Neural cell (in vitro differentiated cells): ENCODE measurements at regions not wholly inside any gene's neighbourhood (a gene's known extent, or its start where the extent isn't known, plus 50 kb on each side); places are given as distances from the start of the nearest gene placed in this dataset.

ENCODE experiments used
- H2AFZ ChIP-seq: fragments of 200-600, 300-800 bp; sonication (generic), shearing (Covaris generic); 2 replicates; pipeline ENCODE4 v1.6.0; 2014; ENCODE audit warnings: low read depth, mild to moderate bottlenecking, antibody characterized with exemption, low read length, moderate library complexity
- H3F3A ChIP-seq: fragments of 200-600 bp; shearing (Covaris generic); 2 replicates; pipeline ENCODE4 v1.6.1; 2016; ENCODE audit warnings: mild to moderate bottlenecking, moderate library complexity, mixed read lengths, antibody characterized with exemption, low read length; ENCODE audit not compliant: insufficient read depth, poor library complexity, severe bottlenecking
- H3K27ac ChIP-seq: fragments of 200-600, 300-800 bp; sonication (generic), shearing (Covaris generic); 2 replicates; pipeline ENCODE4 v1.5.1; 2014; ENCODE audit warnings: mild to moderate bottlenecking, low read length, moderate library complexity
- H3K27me3 ChIP-seq: fragments of 300-800, 200-600 bp; sonication (generic), shearing (Covaris generic); 2 replicates; pipeline ENCODE4 v1.6.0; 2014; ENCODE audit warnings: mild to moderate bottlenecking, low read depth, low read length, moderate library complexity; ENCODE audit not compliant: insufficient read depth
- H3K36me3 ChIP-seq: fragments of 300-800, 200-600 bp; sonication (generic), shearing (Covaris generic); 2 replicates; pipeline ENCODE4 v1.5.1; 2014; ENCODE audit warnings: mild to moderate bottlenecking, antibody characterized with exemption, low read length, moderate library complexity; ENCODE audit not compliant: insufficient read depth
- H3K4me2 ChIP-seq: fragments of 300-800, 200-600 bp; sonication (generic), shearing (Covaris generic); 2 replicates; pipeline ENCODE4 v1.6.0; 2014; ENCODE audit warnings: mild to moderate bottlenecking, low read length
- H3K4me3 ChIP-seq: fragments of 300-800, 200-600 bp; sonication (generic), shearing (Covaris generic); 2 replicates; pipeline ENCODE4 v1.5.1; 2014; ENCODE audit warnings: mild to moderate bottlenecking, low read length, moderate library complexity
- H3K79me2 ChIP-seq: fragments of 200-600 bp; shearing (Covaris generic); replicated peaks from 2 replicates; pipeline ENCODE4 v1.6.0; 2014; ENCODE audit warnings: mild to moderate bottlenecking, low read length, moderate library complexity; ENCODE audit not compliant: insufficient read depth
- H3K9ac ChIP-seq: fragments of 300-800, 200-600 bp; sonication (generic), shearing (Covaris generic); 2 replicates; pipeline ENCODE4 v1.6.1; 2016; ENCODE audit warnings: mild to moderate bottlenecking, low read length, mixed read lengths
- H3K9me2 ChIP-seq: fragments of 200-600 bp; shearing (Covaris generic); 2 replicates; pipeline ENCODE4 v1.6.1; 2016; ENCODE audit warnings: mild to moderate bottlenecking, low read length, mixed read lengths; ENCODE audit not compliant: insufficient read depth
- H3K9me3 ChIP-seq: fragments of 200-600, 300-800 bp; sonication (generic), shearing (Covaris generic); 2 replicates; pipeline ENCODE4 v1.6.1; 2016; ENCODE audit warnings: mild to moderate bottlenecking, mixed run types, low read length, moderate library complexity, mixed read lengths
- H4K20me1 ChIP-seq: fragments of 200-600 bp; shearing (Covaris generic); 2 replicates; pipeline ENCODE4 v1.6.1; 2016; ENCODE audit warnings: mild to moderate bottlenecking, mixed run types; ENCODE audit not compliant: insufficient read depth
- EP300 ChIP-seq: fragments of 450-650 bp; conservative IDR thresholded peaks from 2 replicates; pipeline ENCODE4 v1.6.1; 2014; ENCODE audit warnings: antibody characterized with exemption, mild to moderate bottlenecking, moderate library complexity; ENCODE audit not compliant: poor library complexity, severe bottlenecking
- EZH2 ChIP-seq: fragments of 200-600, 300-800 bp; shearing (Covaris generic), sonication (generic); IDR thresholded peaks from 2 replicates; pipeline ENCODE4 v1.6.1; 2014; ENCODE audit warnings: antibody characterized with exemption, low read length, borderline replicate concordance, mild to moderate bottlenecking; ENCODE audit not compliant: insufficient read depth, poor library complexity, severe bottlenecking
- MXI1 ChIP-seq: fragments of 450-650 bp; conservative IDR thresholded peaks from 2 replicates; pipeline ENCODE4 v1.6.1; 2014; ENCODE audit warnings: antibody characterized with exemption, mild to moderate bottlenecking; ENCODE audit not compliant: poor library complexity, severe bottlenecking
- POLR2AphosphoS5 ChIP-seq: IDR thresholded peaks from 2 replicates; pipeline ENCODE4 v1.6.1; 2012
- RAD21 ChIP-seq: fragments of 450-650 bp; conservative IDR thresholded peaks from 2 replicates; pipeline ENCODE4 v1.6.1; 2014; ENCODE audit warnings: antibody characterized with exemption, mild to moderate bottlenecking, moderate library complexity
- SMC3 ChIP-seq: fragments of 450-650 bp; conservative IDR thresholded peaks from 2 replicates; pipeline ENCODE4 v1.6.1; 2014; ENCODE audit warnings: antibody characterized with exemption, mild to moderate bottlenecking, moderate library complexity; ENCODE audit not compliant: poor library complexity
- TAF1 ChIP-seq: IDR thresholded peaks from 2 replicates; pipeline ENCODE4 v1.6.1; 2012; ENCODE audit warnings: low read depth
- TF ChIP-seq, protein P1 (sequence below): IDR thresholded peaks from 2 replicates; pipeline ENCODE4 v1.6.1; 2012; ENCODE audit warnings: borderline replicate concordance
- TF ChIP-seq, protein P2 (sequence below): fragments of 450-650 bp; IDR thresholded peaks from 2 replicates; pipeline ENCODE4 v1.5.1; 2014; ENCODE audit warnings: antibody characterized with exemption, mild to moderate bottlenecking, moderate library complexity; ENCODE audit not compliant: poor library complexity, severe bottlenecking

DNA sequence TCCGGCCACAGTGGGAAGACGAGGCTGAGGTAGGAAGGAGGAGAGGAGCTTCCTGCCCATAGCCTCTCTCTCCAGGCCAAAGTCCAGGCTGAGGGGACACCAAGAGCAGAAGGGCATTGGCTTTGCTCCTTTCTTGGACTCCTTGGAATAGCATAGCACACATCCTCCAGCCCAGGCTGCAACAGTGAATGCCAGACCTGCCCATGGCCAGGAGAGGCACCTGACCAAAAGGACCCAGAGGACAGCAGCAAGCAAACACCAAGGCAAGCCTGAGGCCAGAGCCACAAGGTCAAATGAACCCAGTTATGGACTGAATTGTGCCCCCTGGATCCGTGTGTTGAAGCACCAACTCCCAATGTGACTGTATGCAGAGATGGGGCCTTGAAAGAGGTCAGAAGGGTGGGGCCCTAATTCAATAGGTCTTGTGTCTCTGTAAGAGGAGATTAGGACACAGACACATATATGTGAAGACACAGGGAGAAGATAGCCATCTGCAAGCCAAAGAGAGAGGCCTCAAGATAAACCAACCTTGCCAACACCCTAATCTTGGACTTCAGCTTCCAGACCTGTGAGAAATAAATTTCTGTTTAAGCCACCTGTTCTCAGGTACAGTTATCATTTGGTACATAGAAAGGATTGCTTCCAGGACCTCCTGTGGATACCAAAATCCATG, 126.5 kb upstream of the NXT1 start:
- TF ChIP-seq EZH2 (no peak), POLR2AphosphoS5 (no peak), EP300 (no peak), MXI1 (no peak), RAD21 (no peak), TAF1 (no peak), SMC3 (no peak)
- TF ChIP-seq, protein P1, sequence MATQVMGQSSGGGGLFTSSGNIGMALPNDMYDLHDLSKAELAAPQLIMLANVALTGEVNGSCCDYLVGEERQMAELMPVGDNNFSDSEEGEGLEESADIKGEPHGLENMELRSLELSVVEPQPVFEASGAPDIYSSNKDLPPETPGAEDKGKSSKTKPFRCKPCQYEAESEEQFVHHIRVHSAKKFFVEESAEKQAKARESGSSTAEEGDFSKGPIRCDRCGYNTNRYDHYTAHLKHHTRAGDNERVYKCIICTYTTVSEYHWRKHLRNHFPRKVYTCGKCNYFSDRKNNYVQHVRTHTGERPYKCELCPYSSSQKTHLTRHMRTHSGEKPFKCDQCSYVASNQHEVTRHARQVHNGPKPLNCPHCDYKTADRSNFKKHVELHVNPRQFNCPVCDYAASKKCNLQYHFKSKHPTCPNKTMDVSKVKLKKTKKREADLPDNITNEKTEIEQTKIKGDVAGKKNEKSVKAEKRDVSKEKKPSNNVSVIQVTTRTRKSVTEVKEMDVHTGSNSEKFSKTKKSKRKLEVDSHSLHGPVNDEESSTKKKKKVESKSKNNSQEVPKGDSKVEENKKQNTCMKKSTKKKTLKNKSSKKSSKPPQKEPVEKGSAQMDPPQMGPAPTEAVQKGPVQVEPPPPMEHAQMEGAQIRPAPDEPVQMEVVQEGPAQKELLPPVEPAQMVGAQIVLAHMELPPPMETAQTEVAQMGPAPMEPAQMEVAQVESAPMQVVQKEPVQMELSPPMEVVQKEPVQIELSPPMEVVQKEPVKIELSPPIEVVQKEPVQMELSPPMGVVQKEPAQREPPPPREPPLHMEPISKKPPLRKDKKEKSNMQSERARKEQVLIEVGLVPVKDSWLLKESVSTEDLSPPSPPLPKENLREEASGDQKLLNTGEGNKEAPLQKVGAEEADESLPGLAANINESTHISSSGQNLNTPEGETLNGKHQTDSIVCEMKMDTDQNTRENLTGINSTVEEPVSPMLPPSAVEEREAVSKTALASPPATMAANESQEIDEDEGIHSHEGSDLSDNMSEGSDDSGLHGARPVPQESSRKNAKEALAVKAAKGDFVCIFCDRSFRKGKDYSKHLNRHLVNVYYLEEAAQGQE: no peak
- TF ChIP-seq, protein P2, sequence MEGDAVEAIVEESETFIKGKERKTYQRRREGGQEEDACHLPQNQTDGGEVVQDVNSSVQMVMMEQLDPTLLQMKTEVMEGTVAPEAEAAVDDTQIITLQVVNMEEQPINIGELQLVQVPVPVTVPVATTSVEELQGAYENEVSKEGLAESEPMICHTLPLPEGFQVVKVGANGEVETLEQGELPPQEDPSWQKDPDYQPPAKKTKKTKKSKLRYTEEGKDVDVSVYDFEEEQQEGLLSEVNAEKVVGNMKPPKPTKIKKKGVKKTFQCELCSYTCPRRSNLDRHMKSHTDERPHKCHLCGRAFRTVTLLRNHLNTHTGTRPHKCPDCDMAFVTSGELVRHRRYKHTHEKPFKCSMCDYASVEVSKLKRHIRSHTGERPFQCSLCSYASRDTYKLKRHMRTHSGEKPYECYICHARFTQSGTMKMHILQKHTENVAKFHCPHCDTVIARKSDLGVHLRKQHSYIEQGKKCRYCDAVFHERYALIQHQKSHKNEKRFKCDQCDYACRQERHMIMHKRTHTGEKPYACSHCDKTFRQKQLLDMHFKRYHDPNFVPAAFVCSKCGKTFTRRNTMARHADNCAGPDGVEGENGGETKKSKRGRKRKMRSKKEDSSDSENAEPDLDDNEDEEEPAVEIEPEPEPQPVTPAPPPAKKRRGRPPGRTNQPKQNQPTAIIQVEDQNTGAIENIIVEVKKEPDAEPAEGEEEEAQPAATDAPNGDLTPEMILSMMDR: no peak
- no peaks in the 10 kb centered on the region for H3K9me2 ChIP-seq
- no peaks in the 10 kb centered on the region for H3K36me3 ChIP-seq
- no peak overlapping the region for H2AFZ ChIP-seq
- no peaks in the 10 kb centered on the region for H3K79me2 ChIP-seq
- no peaks in the 10 kb centered on the region for H3K27me3 ChIP-seq
- H3K9ac ChIP-seq: no peak overlapping the region
- no peaks in the 10 kb centered on the region for H3K9me3 ChIP-seq
- H3F3A ChIP-seq: no peaks in the 10 kb centered on the region
- H3K4me2 ChIP-seq: no peak overlapping the region
- H4K20me1 ChIP-seq: no peaks in the 10 kb centered on the region
- no peak overlapping the region for H3K27ac ChIP-seq
- no peak overlapping the region for H3K4me3 ChIP-seq

DNA sequence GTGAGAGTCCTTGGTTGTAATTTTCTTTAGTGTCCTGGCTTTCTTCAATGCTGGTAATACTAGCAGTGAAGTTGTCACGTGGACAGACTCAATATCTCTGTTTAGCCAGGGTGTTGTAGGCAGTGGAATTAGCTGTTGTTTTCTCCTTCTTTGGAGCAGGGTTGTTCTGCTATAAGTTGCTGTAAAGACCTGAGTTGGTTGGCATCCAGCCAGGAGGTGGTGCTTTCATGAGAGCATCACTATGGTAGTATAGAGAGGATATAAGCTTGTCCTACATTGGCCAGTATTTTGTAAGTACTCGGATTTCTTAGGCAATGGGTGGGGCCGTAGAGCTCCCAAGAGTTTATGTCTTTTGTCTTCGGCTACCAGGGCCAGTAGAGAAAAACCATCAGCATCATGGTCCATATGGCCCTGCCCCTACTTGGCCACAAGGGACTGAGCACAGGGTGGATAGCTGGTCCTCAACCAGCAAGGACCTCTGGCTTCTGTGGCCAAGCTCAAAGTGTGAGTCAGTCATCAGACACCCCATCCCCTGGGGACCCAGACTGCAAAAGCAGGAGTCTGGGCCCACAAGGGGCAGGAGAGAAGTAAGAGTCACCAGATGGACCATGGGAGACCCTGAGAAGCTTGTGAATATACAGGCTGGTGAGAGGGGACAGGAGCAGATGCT, 127.9 kb upstream of the NXT1 start:
- Histone ChIP-seq H3K36me3 (no peaks in the 10 kb centered on the region), H2AFZ (no peak overlapping the region), H3F3A (no peaks in the 10 kb centered on the region), H3K4me2 (no peak overlapping the region), H3K9ac (no peak overlapping the region), H3K9me2 (no peaks in the 10 kb centered on the region), H3K4me3 (no peak overlapping the region), H3K27ac (no peak overlapping the region), H4K20me1 (no peaks in the 10 kb centered on the region), H3K79me2 (no peaks in the 10 kb centered on the region), H3K27me3 (no peaks in the 10 kb centered on the region), H3K9me3 (no peaks in the 10 kb centered on the region)
- TF ChIP-seq, protein P1: no peak
- TF ChIP-seq POLR2AphosphoS5 (no peak), EZH2 (no peak), EP300 (no peak), TAF1 (no peak), SMC3 (no peak), RAD21 (no peak), MXI1 (no peak)
- TF ChIP-seq, protein P2: no peak
